GM18519 (cell line): ENCODE measurements at regions not wholly inside any gene's neighbourhood (a gene's known extent, or its start where the extent isn't known, plus 50 kb on each side); places are given as distances from the start of the nearest gene placed in this dataset.

Source experiments
- ATAC-seq: cut with Tn5 transposase; IDR thresholded peaks from one replicate; pipeline ENCODE4 v1.9.1; 2021; ENCODE audit warnings: mild to moderate bottlenecking, moderate library complexity; ENCODE audit not compliant: unreplicated experiment, low FRiP score

DNA sequence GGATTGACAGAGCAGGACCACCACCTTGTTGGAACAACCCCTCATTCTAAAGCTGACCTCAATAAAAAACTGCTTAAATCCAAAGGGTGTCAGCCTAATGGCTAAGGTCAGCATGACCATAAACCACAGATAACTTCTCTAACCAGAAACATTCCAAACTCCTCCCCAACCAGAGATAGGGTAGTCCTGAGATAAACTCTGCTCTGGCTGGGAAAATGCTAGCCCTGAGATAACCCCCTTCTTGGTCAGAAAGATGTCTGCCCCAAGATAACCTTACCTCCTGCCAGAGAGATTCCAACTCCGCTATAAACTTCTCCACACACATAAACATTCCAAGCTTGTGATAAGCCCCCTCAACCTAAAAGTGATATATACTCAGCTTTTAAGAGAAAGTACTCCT, 364.8 kb upstream of the RBMY1B start:
- no peak for ATAC-seq

DNA sequence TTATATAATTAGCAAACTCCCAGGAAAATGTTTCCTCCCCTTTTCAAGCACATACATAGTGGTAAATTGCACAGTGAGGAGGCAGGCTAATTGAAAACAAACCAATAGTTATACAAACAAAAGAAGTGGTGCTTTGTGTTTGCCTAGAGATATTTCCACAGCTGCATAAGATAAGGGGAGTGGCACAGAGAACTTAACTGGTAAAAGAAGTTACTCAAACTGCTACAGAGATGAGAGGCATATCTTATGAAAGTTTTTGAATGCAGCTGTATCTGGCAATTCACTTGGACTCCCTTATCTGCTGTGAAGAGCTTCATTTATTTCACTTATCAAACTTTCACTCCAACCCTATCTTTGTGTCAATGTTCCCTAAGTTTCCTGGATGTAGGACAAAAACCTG, 361.2 kb upstream of the RBMY1B start:
- ATAC-seq, result no peak

DNA sequence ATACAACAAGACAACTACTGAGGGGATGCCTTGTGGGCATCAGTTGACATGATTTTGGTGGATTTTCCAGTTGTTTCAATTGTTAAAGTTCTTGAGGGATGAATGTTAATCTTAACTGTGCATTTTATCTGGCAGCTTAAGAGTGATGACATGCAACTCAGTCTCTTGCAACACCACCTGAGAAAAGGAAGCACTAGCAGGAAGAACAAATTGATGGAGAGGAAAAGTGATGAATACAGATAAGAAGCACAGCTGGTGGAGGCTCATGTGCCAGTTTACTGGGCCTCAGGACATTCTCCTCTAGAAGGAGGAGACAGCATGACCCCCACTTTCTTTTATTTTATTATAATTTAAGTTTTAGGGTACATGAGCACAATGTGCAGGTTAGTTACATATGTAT, 341.3 kb upstream of the RBMY1B start:
- ATAC-seq, result no peak

DNA sequence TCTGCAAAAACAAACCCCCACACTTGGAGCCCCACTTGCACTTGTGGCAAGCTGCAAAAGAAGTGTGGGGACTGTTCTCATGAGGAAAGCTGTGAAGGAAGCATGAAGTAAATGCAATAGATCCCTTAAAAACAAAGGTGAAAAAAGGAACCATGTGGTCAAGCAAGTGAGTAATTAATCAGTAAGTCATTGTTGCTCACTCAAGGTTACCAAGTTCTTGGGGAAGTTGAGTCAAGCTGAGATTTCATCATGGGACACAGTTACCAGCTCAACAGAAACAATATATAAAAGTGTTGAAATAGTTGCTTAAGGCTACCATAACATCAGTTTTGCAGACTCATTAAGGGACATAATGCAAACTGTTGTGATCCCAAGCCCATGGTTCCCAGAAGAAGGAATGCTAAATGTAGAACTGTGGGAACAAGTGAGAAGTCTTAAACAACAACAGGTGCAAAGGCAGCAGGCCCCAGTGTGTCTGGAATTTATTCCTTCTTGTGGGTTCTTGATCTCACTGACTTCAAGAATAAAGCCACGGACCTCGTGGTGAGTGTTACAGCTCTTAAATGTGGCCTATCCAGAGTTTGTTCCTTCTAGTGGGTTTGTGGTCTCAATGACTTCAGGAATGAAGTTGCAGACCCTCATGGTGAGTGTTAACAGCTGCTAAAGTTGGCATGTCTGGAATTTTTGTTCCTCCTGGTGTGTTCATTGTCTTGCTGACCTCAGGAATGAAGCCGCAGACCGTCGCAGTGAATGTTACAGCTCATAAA, 336.3 kb upstream of the RBMY1B start:
- ATAC-seq, result no peak

DNA sequence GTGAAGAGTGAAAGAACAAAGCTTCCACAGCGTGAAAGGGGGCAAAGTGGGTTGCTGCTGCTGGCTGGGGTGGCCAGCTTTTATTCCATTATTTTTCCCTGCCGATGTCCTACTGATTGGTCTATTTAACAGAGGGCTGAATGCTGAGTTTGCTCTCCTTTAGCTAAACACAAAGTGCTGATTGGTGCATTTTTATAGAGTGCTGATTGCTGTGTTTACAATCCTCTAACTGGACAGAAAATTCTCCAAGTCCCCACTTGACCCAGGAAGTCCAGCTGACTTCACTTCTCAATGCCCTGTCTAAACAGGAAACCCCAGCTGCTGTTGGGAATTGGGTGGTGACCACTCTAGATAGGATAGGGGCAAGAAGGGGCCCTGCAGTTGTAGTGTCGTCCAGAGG, 335.6 kb upstream of the RBMY1B start:
- no peak for ATAC-seq

DNA sequence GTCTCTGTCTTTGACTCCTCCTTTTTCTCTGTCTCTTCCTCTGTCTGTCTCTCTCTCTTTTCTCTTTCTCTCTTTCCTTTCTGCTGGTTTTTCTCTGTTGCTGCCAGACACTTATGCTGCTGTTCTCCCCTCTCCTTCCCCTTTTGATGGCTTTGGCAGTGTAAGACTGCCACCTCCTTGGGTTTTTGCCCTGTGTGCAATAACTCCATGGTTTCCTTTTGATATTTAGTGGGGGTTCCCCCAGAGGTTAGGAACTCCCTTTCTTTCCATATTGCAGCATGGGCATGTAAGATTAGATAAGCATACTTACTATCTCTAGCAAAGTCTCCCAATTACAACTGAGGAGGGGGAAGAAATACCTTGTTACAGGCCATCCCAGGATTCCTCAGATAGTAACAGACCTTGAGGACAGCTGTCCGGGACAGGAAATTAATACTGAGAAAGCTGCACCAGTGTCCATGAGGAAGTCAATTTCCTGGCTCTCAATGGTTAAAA, 333.8 kb upstream of the RBMY1B start:
- no peak for ATAC-seq

DNA sequence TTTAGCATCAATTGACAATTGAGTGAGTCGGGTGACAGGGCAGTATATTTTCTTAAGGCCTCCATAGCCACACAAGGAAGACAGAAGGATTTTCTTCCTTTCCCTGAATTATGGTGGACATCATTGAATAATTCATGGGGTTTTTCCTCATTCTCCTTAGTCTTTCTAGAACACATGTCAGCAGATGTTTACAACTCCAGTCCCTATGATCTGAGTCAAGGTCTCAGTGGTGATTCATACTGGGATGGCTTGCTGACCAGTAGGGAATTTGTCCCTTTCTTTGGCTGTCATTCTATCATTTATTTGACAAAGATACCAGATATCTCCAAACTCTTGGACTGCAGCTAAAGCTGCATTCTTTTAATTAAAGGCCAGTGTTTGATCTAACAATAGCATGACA, 332.9 kb upstream of the RBMY1B start:
- no peak for ATAC-seq

DNA sequence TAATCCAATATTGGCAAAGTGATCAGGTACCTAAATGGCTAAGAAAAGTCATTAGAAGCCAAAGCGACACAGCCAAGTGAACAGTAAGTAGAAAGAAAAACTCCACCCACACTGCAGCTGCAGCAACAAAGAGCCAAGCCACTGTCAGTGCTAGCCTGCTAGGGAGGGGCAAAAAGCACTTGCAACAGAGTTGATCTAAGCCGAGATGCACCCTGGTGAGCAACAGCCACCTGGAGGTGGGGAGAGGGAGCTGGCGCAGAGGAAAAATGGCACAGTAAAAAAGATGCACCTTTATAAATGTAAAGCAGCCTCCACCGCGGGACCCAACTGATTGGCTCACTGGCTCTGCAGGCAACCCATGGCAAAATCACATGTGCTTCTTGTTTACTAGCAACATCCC, 330.2 kb upstream of the RBMY1B start:
- no peak for ATAC-seq

DNA sequence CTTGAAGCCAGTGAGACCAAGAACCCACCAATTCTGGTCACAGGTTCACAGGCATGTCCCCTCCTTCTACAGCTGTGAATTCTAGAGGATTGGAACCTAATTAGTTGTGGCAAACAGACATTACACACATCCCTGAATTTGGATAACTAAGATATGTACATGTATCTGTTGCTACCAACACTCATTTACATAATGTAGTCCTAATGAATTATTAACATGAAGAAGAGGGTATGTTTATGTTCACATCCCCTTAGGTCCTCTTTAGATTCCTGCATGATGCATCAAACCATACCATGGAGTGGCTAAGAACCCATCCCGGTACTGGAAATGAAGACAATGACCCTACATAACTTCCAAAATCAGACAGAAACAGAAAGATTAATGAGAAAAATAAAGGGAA, 326.9 kb upstream of the RBMY1B start:
- no peak for ATAC-seq

DNA sequence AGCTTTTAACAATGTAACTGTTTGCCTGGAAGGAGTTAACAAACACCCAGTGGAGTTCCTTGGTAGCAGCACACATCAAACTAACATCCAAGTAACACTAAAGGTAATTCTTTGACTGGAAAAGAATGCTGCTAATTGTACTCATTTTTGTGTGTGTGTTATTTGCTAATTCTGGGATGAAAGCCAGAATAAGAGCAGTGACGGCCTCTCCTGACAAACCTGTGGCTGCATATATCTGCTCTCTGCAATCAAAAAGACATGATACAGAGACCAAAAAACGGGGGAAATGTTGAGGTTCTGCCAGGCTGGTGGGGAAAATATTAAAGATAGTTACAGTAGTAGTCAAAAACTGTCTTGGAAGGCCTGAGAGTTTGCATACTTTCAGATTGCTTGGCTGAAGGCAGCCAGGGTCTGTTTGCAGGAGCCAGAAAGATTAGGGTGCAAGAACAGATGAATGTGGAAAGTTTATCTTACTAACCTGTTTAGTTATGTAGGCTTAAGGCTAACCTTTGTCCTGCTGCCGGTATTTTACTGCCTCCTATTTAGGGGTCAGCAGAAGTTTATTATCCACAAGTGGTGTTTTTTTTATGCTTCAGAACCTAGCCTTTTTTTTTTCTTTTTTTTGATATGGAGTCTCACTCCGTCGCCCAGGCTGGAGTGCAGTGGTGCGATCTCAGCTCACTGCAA, 325.6 kb upstream of the RBMY1B start:
- no peak for ATAC-seq

DNA sequence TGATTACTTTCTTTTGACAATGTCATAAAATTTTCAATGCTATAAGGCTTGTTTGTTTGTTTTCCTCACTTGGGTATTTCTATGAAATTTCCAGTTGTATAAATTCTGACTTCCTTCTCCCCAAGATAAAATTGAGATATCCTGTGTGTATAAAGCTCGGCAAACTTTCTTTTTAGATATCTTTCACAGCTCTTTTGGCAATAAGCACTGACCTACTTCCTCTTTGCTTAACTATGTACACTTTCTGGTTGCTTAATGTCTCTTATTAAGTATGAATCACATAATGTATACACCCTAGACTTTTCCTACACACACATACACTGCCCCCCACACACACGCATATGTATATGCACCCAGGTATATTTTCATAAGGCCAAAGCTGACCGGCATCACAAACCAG, 318.4 kb upstream of the RBMY1B start:
- no peak for ATAC-seq

DNA sequence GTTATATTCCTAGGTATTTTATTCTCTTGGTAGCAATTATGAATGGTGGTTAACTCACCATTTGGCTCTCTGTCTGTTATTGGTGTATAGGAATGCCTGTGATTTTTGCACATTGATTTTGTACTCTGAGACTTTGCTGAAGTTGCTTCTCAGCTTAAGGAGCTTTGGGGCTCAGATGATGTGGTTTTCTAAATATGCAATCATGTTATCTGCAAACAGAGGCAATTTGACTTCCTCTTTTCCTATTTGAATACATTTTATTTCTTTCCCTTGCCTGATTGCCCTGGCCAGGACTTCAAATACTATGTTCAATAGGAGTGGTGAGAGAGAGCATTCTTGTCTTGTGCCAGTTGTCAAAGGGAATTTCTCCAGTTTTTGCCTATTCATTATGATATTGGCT, 310.9 kb upstream of the RBMY1B start:
- ATAC-seq, result no peak

DNA sequence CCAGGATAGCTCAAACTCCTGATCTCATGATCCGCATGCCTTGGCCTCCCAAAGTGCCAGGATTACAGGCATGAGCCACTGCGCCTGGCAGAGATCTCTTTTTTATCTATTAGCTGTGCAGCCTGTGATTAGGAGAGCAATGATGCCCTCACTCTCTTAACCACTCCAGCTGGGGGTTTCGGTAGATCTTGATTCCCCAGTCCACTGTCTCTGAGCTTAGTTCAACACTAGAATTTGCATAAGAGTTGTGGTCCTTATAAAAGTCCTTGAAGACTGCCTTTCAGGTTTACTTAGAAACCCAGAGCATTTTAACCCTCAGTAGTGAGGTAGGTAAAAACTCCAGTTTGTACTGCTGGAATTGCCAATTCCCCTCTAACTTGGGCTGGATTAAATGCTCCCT, 283.3 kb upstream of the RBMY1B start:
- no peak for ATAC-seq

DNA sequence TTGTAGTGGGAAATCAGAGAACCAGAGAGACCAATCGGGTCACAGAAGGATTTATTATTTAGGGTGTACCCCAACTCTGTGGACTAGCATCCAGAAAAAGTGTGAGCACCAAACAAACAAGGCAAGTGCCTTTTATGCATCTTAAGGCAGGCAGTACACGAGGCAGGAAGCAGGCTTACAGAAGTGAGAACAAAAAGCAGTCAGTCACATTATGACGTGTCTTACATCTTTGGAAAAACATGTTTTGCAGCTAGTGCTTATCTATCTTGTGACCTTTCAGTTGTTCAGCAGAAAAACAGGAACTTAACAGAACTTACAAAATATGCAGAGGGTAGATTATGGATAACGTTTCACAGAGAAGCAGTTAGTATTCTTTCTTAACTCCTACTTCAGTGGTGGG, 270.9 kb upstream of the RBMY1B start:
- ATAC-seq, result peak; percentile 91

DNA sequence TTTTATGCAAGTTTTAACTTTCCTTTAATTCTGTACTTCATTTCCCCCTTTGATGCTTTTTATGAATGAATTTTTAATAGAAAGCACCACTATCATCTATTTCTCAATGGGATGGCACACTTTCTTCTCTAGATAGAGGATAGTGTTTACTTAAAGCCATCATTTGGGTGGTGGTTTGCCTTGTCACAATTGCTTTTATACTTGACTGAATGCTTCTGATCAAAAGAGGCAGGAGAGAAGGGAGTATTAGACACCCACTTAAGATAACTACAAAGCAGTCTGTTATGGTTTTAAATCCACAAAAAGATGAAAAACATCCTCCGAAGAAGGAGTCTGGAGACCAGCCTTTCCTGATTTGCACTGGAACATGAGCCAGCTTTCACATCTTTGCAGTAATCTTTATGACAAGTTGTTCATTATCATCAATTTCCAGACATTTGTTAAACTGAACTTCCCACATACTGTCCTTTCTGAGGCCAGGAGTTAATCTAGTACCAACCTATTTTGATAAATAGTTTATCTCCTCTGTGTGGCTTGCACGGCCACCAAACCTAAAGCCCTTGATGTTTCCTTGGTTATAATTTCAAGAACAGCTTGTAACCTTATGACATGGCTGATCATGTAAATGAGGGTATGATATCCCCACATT, 270.4 kb upstream of the RBMY1B start:
- no peak for ATAC-seq

DNA sequence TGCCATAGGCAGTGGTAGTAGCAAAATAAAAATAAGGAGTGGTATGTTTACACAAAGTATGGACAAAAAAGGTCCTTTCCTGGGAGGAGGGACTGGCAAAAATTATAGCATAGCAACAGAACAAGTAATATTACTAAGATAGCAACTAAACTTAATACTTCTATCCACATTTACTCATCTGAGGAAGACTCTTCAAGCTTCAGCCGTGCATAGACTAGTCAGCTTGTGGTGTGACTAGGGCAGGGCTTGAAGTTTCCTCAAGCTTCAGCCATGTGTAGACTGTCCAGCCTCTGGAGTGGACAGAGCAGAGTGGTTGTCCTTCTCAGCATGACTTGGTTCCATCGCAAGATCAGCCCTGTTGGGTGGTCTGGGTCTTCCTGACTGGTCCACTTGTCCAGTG, 268.3 kb upstream of the RBMY1B start:
- no peak for ATAC-seq

DNA sequence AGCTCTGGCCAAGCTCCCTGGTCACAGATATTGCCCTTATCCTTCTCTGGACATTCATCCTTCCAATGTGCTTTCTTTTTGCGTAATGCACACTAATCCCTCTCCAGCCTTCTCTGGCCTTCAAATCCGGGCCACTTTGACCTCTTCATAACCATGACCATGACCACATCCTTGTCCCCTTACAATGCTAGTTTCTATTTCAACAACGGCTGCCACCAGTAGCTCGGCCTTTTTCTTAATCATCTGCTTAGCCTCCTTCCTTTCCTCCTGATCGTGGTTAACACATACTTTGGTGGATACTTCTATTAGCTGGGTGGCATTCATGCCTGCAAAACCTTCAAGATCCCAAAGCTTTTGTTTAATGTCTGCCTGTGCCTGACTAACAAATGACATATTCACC, 264.4 kb upstream of the RBMY1B start:
- ATAC-seq, result no peak

DNA sequence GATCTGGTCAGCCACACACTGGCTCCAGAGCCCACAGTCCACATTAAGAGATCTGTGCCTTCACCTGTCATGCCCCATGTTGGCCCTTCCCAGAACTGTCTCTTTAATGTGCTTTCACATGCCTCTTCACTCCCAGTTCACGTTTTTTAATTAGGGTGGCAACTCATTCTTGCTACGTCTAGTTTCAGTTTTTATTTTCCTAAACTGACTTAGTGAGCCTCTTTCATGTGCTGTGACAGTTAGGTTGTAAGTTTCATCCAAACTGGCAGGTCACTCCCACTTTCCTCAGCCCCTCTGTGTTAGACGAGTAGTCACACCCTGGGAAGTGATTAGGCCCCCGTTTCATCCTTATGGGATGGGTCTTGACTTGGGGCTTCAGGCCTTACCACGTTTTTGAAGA, 262.5 kb upstream of the RBMY1B start:
- no peak for ATAC-seq

DNA sequence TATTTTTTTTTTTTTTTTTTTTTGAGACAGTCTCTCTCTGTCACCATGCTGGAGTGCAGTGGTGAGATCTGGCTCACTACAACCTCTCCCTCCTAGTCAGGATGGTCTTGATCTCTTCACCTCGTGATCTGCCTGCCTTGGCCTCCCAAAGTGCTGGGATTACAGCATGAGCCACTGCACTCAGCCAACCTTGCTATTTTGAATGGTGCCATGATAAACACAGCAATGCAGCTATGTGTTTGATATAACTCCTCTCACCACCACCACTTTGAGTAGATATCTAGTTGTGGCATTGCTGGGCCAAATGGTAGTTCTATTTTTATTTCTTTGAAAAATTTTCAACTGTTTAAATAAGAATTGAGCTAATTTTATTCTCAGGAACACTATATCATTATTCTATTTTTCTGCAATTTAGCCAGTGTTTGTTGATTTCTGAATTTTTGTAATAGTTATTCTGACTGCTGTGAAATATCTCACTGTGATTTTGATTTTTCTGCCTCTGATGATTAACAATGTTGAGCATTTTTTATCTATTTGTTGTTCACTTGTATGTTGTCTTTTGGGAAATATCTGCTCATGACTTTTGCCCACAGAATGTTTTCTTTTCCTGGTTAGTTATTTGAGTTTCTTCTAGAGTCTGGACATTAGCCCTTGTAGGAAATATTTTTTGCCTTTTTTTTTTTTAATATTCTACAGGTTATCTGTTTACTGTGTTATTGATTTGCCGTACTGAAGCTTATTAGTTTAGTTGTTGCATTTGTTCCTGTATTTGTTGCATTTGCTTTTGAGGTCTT, 257.5 kb upstream of the RBMY1B start:
- ATAC-seq, result no peak

DNA sequence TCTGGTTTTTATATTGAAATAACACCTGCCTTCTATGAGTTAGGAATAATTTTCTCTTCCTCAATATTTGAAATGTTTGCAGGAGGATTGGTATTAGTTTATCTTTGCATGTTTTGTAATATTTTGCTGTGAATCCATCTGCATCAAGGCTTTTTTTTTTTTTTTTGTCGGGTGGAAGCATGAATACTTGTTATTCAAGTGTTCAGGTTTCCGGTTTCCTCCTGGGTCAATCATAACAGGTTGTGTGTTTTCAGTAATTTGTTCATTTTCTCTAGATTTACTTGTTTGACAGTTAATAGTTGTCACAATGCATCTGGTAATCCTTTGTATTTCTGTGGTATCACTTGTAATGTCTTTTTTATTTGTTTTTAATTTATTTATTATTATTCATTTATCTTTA, 256.7 kb upstream of the RBMY1B start:
- no peak for ATAC-seq

DNA sequence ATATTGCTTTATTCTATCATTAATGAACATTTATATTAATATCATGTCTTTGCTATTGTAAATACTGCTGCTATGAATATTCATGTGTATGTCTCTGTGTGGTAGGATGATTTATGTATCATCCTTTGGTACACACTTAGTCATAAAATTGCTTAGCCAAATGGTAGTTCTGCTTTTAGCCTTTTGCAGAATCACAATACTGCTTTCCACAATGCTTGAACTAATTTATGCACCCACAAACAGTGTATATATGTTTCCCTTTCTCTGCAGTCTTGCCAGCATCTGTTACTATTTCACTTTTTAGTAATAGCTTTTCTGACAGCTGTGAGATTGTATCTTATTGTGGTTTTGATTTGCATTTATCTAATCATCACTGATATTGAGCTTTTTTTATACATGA, 254.3 kb upstream of the RBMY1B start:
- peak; percentile 62 for ATAC-seq
